ENCODE measurements at regions not wholly inside any gene's neighbourhood (a gene's known extent, or its start where the extent isn't known, plus 50 kb on each side); places are given as distances from the start of the nearest gene placed in this dataset.

DNA sequence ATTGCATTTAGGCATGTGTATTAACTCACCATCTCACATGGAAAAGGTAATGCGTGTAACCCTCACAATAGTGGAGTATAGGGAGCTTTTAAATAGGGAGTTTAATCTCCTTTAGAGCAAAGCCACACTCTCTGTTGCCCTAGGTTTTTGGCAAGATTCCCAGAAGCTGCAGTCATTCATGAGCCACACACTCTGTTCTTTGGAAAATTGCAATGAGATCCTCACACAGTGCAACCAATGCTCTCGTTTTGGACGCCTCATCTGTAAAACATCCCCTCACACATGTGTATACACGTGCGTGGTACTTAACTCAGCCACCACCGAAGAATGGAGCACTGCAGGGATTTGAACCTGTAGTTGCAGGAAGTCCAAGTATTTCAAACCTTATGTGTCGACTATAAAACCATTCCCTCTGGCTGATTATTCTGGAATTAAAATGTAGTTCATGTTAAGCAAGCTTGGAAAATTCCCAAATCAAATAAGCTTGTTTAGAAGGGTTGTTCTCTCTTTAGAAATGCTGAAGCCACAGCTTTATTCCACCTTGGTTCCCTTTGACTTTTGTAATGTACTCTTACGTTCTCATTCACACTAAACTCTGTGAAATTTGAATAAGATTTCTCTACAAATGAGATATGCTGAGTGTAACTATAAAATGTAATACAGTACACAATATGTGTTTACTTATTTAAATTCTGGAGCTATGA, 489.8 kb upstream of the MANEA start:
- H3K4me1 ChIP-seq (ENCODE audit: control insufficient read depth, insufficient read depth, low read length): no peaks in the 10 kb centered on the region
- H3K4me2 ChIP-seq (ENCODE audit: control insufficient read depth, insufficient read depth): no peak overlapping the region
- no peaks in the 10 kb centered on the region for H3K27me3 ChIP-seq (replicated peaks in 1 of 2; ENCODE audit: control insufficient read depth in 2 of 2, insufficient read depth in 2 of 2, low read length in 1 of 2)
- TF ChIP-seq IKZF1 (conservative IDR thresholded peaks at IDR 0.05): no peak
- no peak for TF ChIP-seq ETV6 (conservative IDR thresholded peaks at IDR 0.05 in 1 of 2, IDR thresholded peaks at IDR 0.05 in 1 of 2; ENCODE audit: borderline replicate concordance in 1 of 2, low read depth in 1 of 2)
- no peak for TF ChIP-seq SP1 (IDR thresholded peaks at IDR 0.05; ENCODE audit: low read depth, low read length)
- TF ChIP-seq NFIC (IDR thresholded peaks at IDR 0.05; ENCODE audit: low read depth, low read length): no peak
- no peak for TF ChIP-seq FOS (IDR thresholded peaks at IDR 0.05; ENCODE audit: borderline replicate concordance, extremely low read depth, insufficient read length)
- no peak for TF ChIP-seq HDGF (IDR thresholded peaks at IDR 0.05)
- no peak for TF ChIP-seq EED (IDR thresholded peaks at IDR 0.05; ENCODE audit: low read depth)
- TF ChIP-seq KLF5 (IDR thresholded peaks at IDR 0.05; ENCODE audit: partially characterized antibody): no peak
- no peak for TF ChIP-seq CHD4 (IDR thresholded peaks at IDR 0.05)
- DNase-seq (ENCODE audit: low read depth, low spot score): no peak
- no peak overlapping the region for H3K4me3 ChIP-seq
- CTCF ChIA-PET: no interaction called here
- no peaks in the 10 kb centered on the region for H3K9me3 ChIP-seq (replicated peaks; ENCODE audit: control insufficient read depth, insufficient read depth, low read length)
- no peak overlapping the region for H3K9ac ChIP-seq (ENCODE audit: control insufficient read depth, insufficient read depth, low read length)
- no peak overlapping the region for H3K27ac ChIP-seq (ENCODE audit: control insufficient read depth, insufficient read depth)
- H3K79me2 ChIP-seq (ENCODE audit: control insufficient read depth, insufficient read depth, low read length): no peaks in the 10 kb centered on the region
- ATAC-seq: no peak
- H3K36me3 ChIP-seq (ENCODE audit: control insufficient read depth in 2 of 2, insufficient read depth in 2 of 2, low read length in 1 of 2): no peaks in the 10 kb centered on the region
- RAD21 ChIA-PET (ENCODE audit: unreplicated experiment): no interaction called here
- intact Hi-C loops (cut with micrococcal nuclease; ENCODE audit: unreplicated experiment): no loop called here
- in situ Hi-C loops (cut with MboI): no loop called here
- POLR2A ChIA-PET: no interaction called here
- no TSS peak for BruUV-seq (replicated peaks)
- H2AFZ ChIP-seq (ENCODE audit: control insufficient read depth, low read depth, low read length): no peak overlapping the region
- no peaks in the 10 kb centered on the region for H4K20me1 ChIP-seq (ENCODE audit: control insufficient read depth, insufficient read depth)
- FAIRE-seq: no peak
- WGBS (ENCODE audit: insufficient coverage, insufficient replicate concordance, low lambda C conversion rate, missing lambda C conversion rate): 26% methylated on average over 8 of the region's 8 CpGs
- SMC1A ChIA-PET (ENCODE audit: uncharacterized antibody, unreplicated experiment): interaction anchor here (1.0 to 1.2 kb wide), 4 partner anchors 8 to 289 kb away, joined by 3 read pairs; no protein-coding TSS in a partner anchor

All from GM12878 (cell line).